OCI-M2 (cell line): ENCODE measurements at regions not wholly inside any gene's neighbourhood (a gene's known extent, or its start where the extent isn't known, plus 50 kb on each side); places are given as distances from the start of the nearest gene placed in this dataset.

Source experiments
- DNase-seq: peaks from one replicate; lab custom pipeline; 2025; ENCODE audit not compliant: unreplicated experiment; lab: John Stamatoyannopoulos, UW

GRCh38 chr6:147856687-147857086 is 348.2 kb downstream of the SAMD5 start:
- no peak for DNase-seq

GRCh38 chr6:147858421-147858820 is 349.9 kb downstream of the SAMD5 start:
- no peak for DNase-seq

- DNase-seq, result no peak
Measured at GRCh38 chr6:147859071-147859470, 350.6 kb downstream of the SAMD5 start.

DNA sequence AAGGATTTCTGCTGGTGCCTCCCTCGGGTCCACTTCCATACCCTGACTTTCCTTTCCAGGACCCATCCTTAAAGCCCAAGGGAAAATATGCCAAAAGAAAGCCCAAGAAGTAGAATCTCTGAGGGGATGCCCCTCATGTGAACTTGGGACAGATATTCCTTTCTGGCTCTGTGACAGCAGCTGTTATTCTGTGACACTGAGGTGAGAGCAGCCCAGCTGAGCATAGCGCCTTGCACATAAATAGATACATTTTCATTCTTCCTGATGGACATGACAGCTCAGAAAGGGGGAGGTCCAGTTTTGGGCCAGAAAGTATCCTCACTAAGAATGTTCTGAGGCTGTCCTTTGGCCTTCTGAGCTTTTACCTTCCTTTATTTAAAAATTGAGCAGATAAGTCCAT is 353.2 kb downstream of the SAMD5 start:
- no peak for DNase-seq

DNA sequence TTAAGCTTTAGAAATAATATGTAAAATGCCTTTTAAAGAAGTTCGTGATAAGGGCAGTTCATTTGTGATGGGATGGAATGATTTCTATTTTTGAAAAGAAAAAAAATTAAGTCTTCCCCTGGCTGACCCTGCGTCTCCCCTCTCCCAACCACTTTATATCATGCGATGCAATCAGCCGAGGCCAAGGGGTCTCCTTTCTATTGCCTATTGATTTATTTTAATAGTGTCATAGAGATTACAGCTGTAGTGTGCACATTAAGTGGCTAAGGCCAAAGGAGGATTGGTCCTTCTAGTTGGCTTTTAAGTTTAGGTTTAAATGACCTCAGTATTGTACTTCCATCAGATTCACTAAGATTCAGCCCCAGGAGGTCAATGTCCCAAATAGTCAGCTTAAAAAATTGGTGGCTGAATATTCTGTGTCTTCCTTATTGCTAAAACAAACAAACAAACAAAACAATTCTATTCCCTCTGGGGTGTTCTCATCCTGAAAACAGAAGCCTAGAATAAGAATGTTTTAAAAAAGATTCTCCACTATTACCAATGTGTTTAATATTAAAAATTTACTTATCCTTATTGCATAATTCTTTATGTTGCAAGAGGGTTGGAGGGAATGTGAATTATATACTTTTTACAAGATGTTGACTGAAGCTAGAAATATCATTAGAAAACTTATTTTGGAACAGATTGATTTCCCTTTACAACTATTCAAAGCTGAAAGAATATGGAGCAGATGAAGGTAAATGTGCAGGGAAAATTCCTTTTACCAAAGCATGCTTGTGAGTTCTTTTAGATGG is 359.1 kb downstream of the SAMD5 start:
- no peak for DNase-seq

GRCh38 chr6:147868427-147869190 is 360.1 kb downstream of the SAMD5 start:
- no peak for DNase-seq

DNA sequence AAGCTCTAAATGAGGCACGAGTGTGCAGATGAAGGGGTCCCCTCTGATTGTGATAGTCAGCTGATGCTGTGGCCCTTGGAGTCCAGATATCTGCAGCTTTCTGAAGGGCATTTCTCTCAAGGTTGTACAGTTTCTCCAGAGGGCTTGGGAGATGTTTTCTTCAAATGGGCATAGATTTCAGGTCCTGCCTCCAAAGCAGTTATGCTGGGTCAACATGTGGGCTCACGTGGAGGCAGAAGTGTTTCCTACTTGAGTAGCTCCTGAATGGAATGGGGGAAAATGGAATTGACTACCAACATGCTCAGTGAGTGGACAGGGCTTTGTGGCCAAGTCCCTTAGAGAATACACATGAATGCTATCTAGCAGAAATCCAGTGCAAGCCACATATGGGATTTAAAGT is 360.7 kb downstream of the SAMD5 start:
- no peak for DNase-seq

- no peak for DNase-seq
Measured at GRCh38 chr6:147869869-147870268, 361.4 kb downstream of the SAMD5 start.

DNA sequence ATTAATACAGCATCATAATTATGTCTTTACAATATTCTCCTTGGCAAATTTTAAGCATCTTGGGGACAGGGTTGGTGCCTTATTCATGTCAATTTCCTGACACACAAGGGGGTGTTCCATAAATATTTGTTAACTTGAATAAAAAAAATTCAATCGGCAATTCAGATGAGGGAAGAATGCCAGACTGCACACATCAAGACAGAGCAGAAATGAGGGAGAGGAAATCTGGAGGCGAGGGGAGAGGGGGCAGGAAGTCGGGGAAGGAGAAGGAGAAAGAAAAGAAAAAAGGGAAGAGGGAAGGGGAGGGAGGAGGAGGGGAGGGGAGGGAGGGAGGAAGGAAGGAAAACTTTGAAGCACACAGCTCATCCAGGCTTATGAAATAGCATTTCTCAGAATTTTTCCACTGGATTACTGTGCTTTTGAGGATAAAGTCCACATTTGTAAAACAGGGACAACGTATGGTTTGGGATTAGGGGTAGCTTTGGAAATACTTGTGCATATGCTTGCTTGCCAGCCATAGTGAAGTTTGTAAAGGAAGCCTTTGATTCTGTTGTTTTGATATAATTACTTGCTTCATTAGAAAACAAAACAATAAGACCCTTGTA is 362.1 kb downstream of the SAMD5 start:
- DNase-seq, result no peak

DNA sequence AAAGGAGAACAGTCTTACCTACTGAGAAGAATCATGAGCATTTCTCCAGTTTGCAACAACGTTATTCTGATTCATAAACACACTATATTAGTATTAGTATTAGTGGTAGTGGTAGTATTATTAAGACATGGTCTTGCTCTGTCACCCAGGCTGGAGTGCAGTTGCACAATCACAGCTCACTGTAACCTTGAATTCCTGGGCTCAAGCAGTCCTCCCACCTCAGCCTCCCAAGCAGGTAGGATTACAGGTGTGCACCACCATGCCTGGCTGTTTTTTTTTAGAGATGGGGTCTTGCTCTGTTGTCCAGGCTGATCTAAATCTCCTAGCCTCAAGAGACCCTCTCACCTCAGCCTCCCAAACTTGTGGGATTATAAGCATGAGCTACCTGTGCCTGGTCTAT is 363.5 kb downstream of the SAMD5 start:
- no peak for DNase-seq

DNA sequence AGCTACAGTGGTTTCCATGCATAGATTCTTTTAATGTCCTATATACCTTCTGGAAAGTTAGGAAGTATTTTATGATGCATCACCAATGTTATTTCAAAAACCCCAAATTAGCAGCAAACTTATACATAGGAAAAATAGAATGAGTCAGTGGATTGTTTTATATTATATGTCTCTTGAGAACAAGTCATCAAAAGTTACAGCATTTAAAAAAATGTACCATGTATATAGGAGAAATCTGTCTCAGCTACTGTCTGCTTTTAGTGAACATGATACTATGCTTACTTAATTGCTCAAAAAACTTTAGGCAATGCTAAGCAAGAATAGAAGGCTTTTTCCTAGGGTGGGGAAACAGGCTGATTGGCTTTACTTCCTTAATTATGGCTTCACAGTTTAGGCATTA is 365.3 kb downstream of the SAMD5 start:
- no peak for DNase-seq

DNA sequence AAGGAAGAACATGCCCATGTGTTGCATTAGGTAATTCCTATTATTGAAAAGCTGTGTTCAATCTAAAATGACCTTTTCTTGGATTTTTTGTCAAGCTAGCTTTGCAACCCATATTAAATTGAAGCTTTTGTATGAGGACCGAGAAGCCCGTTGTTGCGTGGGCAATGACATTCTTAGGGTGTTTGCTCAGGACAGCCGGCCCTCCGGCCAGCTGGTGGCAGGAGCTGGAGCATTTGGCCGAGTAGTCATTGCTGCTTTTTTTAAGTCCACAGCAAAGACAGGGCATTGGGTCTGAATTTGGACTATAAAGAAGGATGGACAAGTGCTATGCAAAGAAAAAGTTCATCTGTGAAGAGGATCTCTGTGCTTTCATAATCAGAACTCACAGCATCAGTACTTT is 365.8 kb downstream of the SAMD5 start:
- no peak for DNase-seq

DNA sequence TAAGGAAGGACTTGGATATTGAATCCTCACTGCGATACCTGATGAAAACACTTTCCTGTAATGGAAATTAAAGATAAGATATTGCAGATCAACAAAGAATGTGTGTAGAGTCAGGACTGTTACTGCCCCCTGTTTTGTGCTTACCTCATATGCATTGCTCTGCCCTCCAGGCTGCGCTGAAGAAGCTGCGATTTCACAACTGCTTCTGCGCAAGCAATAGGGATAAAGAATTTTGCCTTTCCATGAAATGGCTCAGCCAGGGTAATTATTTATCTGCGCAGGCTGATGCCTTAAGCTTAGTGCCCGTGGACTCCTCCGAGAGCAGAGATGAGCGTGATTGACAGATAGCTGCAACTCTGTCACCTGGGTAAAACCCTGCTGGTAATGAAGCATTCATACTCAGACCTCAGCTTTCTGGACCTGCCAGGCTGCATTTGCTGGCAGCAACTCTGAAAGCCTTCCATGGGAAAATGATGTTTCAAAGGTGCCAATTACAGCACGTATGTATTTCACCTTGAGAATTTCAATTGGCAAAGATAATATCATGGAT is 370.6 kb downstream of the SAMD5 start:
- DNase-seq, result no peak

GRCh38 chr6:147881432-147881831 is 372.9 kb downstream of the SAMD5 start:
- no peak for DNase-seq

- no peak for DNase-seq
Measured at GRCh38 chr6:147888374-147888773, 379.9 kb downstream of the SAMD5 start.

DNA sequence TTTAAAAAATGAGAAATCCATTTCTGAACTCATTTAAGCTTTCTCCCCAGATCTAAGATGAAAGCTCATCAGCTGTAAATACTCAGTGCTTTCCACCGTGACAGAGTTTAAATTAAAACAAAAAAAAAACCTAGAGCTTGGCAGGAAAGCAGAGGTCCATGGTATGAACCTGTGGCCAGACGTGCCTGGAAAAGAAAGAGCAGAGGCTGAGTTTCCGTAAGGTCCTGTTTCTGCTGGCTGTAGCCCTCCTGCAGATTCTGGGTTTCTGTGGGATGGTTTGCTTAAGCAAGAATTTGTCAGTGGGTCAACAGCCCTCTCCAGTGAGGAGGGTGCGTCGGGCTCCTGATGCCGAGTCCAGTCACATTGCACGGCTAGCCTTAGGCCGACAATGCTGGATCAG is 383.2 kb downstream of the SAMD5 start:
- no peak for DNase-seq

DNA sequence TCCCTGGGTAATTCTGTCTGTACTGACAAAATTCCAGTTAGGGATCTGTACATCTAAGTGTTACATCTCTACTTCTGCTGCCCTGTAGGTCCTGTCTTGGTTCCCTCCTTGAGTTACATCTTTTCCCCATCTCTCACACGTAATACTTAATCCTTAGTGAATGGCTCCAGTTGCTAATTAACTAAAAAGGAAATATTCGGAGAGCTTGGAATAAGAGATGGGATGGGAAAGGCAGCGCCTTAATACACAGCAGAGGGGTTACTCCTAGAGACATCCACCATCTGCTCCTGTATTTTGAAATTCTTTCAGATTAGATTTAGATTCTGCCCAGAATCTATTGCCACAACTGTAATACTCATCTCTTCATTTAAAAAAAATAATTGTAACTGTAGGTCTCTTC is 384.0 kb downstream of the SAMD5 start:
- DNase-seq, result no peak

GRCh38 chr6:147895272-147895671 is 386.8 kb downstream of the SAMD5 start:
- DNase-seq, result no peak

GRCh38 chr6:147900247-147900830 is 391.8 kb downstream of the SAMD5 start:
- DNase-seq, result no peak

DNA sequence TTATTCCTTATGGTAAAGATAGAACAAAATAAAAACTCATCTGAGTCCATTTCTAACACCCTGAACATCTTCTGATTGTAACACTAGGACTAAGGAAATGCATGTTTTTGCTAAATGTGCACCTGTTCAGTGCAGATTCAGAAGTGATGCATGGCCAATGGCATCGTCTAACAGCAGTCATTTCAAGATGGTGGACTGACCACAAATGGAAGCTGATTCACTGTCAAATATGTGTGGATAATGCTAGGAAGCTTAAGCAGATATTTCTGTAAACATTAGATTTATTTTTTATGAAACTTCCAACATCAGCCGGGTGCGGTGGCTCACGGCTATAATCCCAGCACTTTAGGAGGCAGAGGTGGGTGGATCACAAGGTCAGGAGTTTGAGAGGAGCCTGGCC is 394.8 kb downstream of the SAMD5 start:
- DNase-seq, result no peak

DNA sequence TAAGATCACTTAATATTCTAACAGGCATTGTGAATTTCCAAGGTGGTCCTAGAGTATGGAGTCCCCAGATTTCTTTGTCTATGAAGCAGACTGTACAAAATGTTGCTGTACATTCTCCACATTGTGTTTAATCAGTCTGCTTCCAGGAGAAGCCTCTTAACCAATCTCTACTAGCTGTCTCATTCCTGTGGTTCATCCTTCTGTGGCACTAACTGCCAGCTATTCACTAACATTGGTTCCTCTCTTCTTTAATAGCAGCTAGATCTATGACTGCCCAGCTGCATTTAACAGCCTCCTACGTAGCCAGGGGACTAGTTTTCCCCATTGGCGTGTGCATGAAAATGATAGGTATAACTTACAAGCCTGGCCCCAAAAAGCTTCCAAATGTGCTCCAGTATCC is 395.4 kb downstream of the SAMD5 start:
- DNase-seq, result no peak
